GM10847 (cell line): ENCODE measurements at regions not wholly inside any gene's neighbourhood (a gene's known extent, or its start where the extent isn't known, plus 50 kb on each side); places are given as distances from the start of the nearest gene placed in this dataset.

Experiments
- POLR2A ChIP-seq: IDR thresholded peaks from 2 replicates; pipeline ENCODE4 v1.6.1; 2011; ENCODE audit not compliant: insufficient read length; ENCODE audit errors: extremely low read depth

GRCh38 chr22:22168941-22169867, 75.4 kb upstream of the VPREB1 start:
- TF ChIP-seq POLR2A: no peak

GRCh38 chr22:22168190-22168940, 76.2 kb upstream of the VPREB1 start:
- peak; percentile 10 for TF ChIP-seq POLR2A

- no peak for TF ChIP-seq POLR2A
Observed at GRCh38 chr22:22167791-22168189, 76.8 kb upstream of the VPREB1 start.

GRCh38 chr22:22166941-22167713, 77.5 kb upstream of the VPREB1 start:
- no peak for TF ChIP-seq POLR2A

- TF ChIP-seq POLR2A: no peak
Observed at GRCh38 chr22:22165936-22166710, 78.5 kb upstream of the VPREB1 start.

GRCh38 chr22:22164541-22165272, 79.9 kb upstream of the VPREB1 start:
- no peak for TF ChIP-seq POLR2A

- TF ChIP-seq POLR2A: peak; percentile 70
Observed at GRCh38 chr22:22161924-22162851, 82.4 kb upstream of the VPREB1 start.

- no peak for TF ChIP-seq POLR2A
Observed at GRCh38 chr22:22159384-22159783, 85.2 kb upstream of the VPREB1 start.

- TF ChIP-seq POLR2A: no peak
Observed at GRCh38 chr22:22158965-22159364, 85.6 kb upstream of the VPREB1 start.

- no peak for TF ChIP-seq POLR2A
Observed at GRCh38 chr22:22158207-22158816, 86.3 kb upstream of the VPREB1 start.

GRCh38 chr22:22157348-22157725, 87.2 kb upstream of the VPREB1 start:
- TF ChIP-seq POLR2A: no peak

- TF ChIP-seq POLR2A: no peak
Observed at GRCh38 chr22:22156716-22157347, 87.8 kb upstream of the VPREB1 start.
